GM21390 (cell line): ENCODE measurements at regions not wholly inside any gene's neighbourhood (a gene's known extent, or its start where the extent isn't known, plus 50 kb on each side); places are given as distances from the start of the nearest gene placed in this dataset.
"Not testable (repeated sequence)": the region's sequence is repeated elsewhere in the genome, so short reads cannot be mapped to it uniquely, and the experiment has no call there.

ENCODE experiments used
- ATAC-seq: cut with Tn5 transposase; IDR thresholded peaks from one replicate; pipeline ENCODE4 v1.9.1; 2021; ENCODE audit not compliant: unreplicated experiment

GRCh38 chr6:21874372-21874771 lies 280.8 kb downstream of the SOX4 start:
- ATAC-seq = no peak

GRCh38 chr6:21877037-21877436 lies 283.5 kb downstream of the SOX4 start:
- ATAC-seq = not testable (repeated sequence)

- ATAC-seq = not testable (repeated sequence)
Observed at GRCh38 chr6:21880249-21880648, 286.7 kb downstream of the SOX4 start.

GRCh38 chr6:21881969-21882465 lies 288.5 kb downstream of the SOX4 start:
- ATAC-seq = no peak

GRCh38 chr6:21883595-21884328 lies 290.2 kb downstream of the SOX4 start:
- ATAC-seq = no peak

- ATAC-seq = no peak
Observed at GRCh38 chr6:21885111-21885510, 291.6 kb downstream of the SOX4 start.

GRCh38 chr6:21885532-21886114 lies 292.1 kb downstream of the SOX4 start:
- no peak for ATAC-seq

- no peak for ATAC-seq
Observed at GRCh38 chr6:21886542-21887151, 293.1 kb downstream of the SOX4 start.

- ATAC-seq = no peak
Observed at GRCh38 chr6:21887231-21888185, 294.0 kb downstream of the SOX4 start.

GRCh38 chr6:21891080-21891479 lies 297.5 kb downstream of the SOX4 start:
- no peak for ATAC-seq

- ATAC-seq = no peak
Observed at GRCh38 chr6:21893793-21894192, 300.2 kb downstream of the SOX4 start.

- ATAC-seq = no peak
Observed at GRCh38 chr6:21895555-21895954, 302.0 kb downstream of the SOX4 start.

- ATAC-seq = no peak
Observed at GRCh38 chr6:21898107-21898796, 304.7 kb downstream of the SOX4 start.

GRCh38 chr6:21899708-21900107 lies 306.2 kb downstream of the SOX4 start:
- ATAC-seq = no peak

GRCh38 chr6:21900730-21901129 lies 307.2 kb downstream of the SOX4 start:
- no peak for ATAC-seq

GRCh38 chr6:21902628-21903169 lies 309.1 kb downstream of the SOX4 start:
- no peak for ATAC-seq

- no peak for ATAC-seq
Observed at GRCh38 chr6:21905531-21905930, 312.0 kb downstream of the SOX4 start.

- ATAC-seq = no peak
Observed at GRCh38 chr6:21906826-21907225, 313.3 kb downstream of the SOX4 start.

- no peak for ATAC-seq
Observed at GRCh38 chr6:21907291-21907690, 313.7 kb downstream of the SOX4 start.

- no peak for ATAC-seq
Observed at GRCh38 chr6:21908161-21908848, 314.8 kb downstream of the SOX4 start.
